GM18507 (cell line): ENCODE measurements at regions not wholly inside any gene's neighbourhood (a gene's known extent, or its start where the extent isn't known, plus 50 kb on each side); places are given as distances from the start of the nearest gene placed in this dataset.

Source experiments
- DNase-seq: peaks from one replicate; pipeline ENCODE4 v3.0.0; 2011; ENCODE audit warnings: low read depth; ENCODE audit not compliant: insufficient read length; ENCODE audit errors: extremely low spot score
- FAIRE-seq: peaks from 2 replicates; lab custom pipeline; 2011; peaks lifted over from hg19 to GRCh38; lab: Jason Lieb, UNC

- FAIRE-seq = no peak
These were observed 52.1 kb upstream of the KAZN start for GRCh38 chr1:14546416-14546815.

More at GRCh38 chr1:14546416-14546815, 52.1 kb upstream of the KAZN start:
- no peak for DNase-seq
